Erythroblast (primary cell): ENCODE measurements at regions not wholly inside any gene's neighbourhood (a gene's known extent, or its start where the extent isn't known, plus 50 kb on each side); places are given as distances from the start of the nearest gene placed in this dataset.

Experiments
- GATA1 ChIP-seq: IDR thresholded peaks from 2 replicates; pipeline ENCODE4 v1.6.1; 2011; ENCODE audit warnings: low read depth, mild to moderate bottlenecking, control low read depth, low read length, moderate library complexity
- POLR2A ChIP-seq: IDR thresholded peaks from 2 replicates; pipeline ENCODE4 v1.6.1; 2011; ENCODE audit warnings: mild to moderate bottlenecking, low read length

GRCh38 chr5:143636931-143637528, 174.9 kb upstream of the HMHB1 start:
- TF ChIP-seq POLR2A (no peak), GATA1 (no peak)
